ENCODE measurements at regions not wholly inside any gene's neighbourhood (a gene's known extent, or its start where the extent isn't known, plus 50 kb on each side); places are given as distances from the start of the nearest gene placed in this dataset.

GRCh38 chr1:56329970-56330369, 249.4 kb downstream of the PLPP3 start:
- POLR2A ChIA-PET = no interaction called here
- Mint-ChIP-seq H3K4me3 (no peak overlapping the region), H3K9me3 (no peaks in the 10 kb centered on the region), H3K4me1 (ENCODE audit: low read depth) (no peaks in the 10 kb centered on the region), H3K36me3 (no peaks in the 10 kb centered on the region), H3K27me3 (no peaks in the 10 kb centered on the region), H3K27ac (no peak overlapping the region)
- intact Hi-C loops (cut with micrococcal nuclease) = no loop called here
- no peak for DNase-seq
- CTCF ChIA-PET = no interaction called here

DNA sequence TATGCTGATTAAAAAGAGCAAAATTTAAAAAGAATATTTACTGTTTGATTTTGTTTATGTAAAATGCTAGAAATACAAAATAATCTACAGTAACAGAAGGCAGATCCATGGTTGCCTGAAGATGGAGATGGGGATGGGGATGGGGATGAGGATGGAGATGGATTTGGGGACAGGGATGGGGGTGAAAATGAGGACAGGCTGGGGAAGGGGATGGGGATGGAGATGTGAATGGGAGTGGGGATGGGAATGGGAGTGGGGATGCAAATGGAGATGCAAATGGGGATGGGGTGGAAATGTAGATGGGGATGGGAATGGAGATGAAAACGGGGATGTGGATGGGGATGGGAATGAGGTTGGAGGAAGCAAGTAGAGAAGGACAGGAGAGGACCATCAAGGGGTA, 252.2 kb downstream of the PLPP3 start:
- POLR2A ChIA-PET = no interaction called here
- H3K36me3 Mint-ChIP-seq = no peaks in the 10 kb centered on the region
- no peak overlapping the region for H3K4me3 Mint-ChIP-seq
- H3K9me3 Mint-ChIP-seq = no peaks in the 10 kb centered on the region
- no peaks in the 10 kb centered on the region for H3K4me1 Mint-ChIP-seq (ENCODE audit: low read depth)
- no peak for DNase-seq
- H3K27ac Mint-ChIP-seq = no peak overlapping the region
- CTCF ChIA-PET = no interaction called here
- no peaks in the 10 kb centered on the region for H3K27me3 Mint-ChIP-seq
- intact Hi-C loops (cut with micrococcal nuclease) = no loop called here

DNA sequence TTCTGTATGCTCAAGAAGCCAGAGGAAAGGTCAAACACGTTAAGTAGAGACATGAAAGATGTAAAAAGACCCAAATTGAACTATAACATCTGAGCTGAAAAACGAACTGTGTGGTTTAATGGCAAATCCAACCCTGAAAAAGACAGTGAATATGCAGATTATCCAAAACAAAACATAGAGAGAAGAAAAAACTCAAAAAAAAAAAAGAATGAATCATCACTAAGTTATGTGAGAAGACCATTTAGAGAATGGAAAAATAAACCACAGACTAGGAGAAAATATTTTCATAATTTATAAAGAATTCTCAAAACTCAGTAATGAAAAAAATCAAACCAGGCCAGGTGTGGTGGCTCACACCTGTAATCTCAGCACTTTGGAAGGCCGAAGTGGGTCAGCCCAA, 253.3 kb downstream of the PLPP3 start:
- intact Hi-C loops (cut with micrococcal nuclease) = no loop called here
- CTCF ChIA-PET = no interaction called here
- Mint-ChIP-seq H3K9me3 (no peaks in the 10 kb centered on the region), H3K4me3 (no peak overlapping the region), H3K4me1 (ENCODE audit: low read depth) (no peaks in the 10 kb centered on the region), H3K36me3 (no peaks in the 10 kb centered on the region), H3K27ac (no peak overlapping the region), H3K27me3 (no peaks in the 10 kb centered on the region)
- POLR2A ChIA-PET = no interaction called here
- DNase-seq = no peak

GRCh38 chr1:56324504-56324903, 254.9 kb downstream of the PLPP3 start:
- no peaks in the 10 kb centered on the region for H3K4me1 Mint-ChIP-seq (ENCODE audit: low read depth)
- H3K9me3 Mint-ChIP-seq = no peaks in the 10 kb centered on the region
- H3K27me3 Mint-ChIP-seq = no peaks in the 10 kb centered on the region
- CTCF ChIA-PET = no interaction called here
- H3K27ac Mint-ChIP-seq = no peak overlapping the region
- no peak overlapping the region for H3K4me3 Mint-ChIP-seq
- no peak for DNase-seq
- no peaks in the 10 kb centered on the region for H3K36me3 Mint-ChIP-seq
- POLR2A ChIA-PET = no interaction called here
- intact Hi-C loops (cut with micrococcal nuclease) = no loop called here

DNA sequence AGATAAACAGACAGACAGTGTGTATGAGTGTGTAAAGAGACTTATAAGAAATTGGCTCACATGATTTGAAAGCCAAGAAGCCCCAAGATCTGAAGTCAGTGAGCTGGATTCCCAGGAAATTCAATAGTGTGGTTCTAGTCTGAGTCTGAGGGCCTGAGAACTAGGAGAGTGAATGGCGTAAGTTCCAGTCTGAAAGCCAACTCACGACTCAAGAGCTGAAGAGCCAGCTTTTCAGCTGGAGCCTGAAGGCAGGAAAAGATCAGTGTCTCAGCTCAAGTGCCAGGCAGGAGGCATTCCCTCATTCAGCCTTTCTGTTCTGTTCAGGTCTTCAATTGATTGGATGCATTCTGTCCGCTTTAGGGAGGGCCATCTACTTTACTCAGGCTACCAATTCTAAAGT, 257.2 kb downstream of the PLPP3 start:
- Mint-ChIP-seq H3K4me1 (ENCODE audit: low read depth) (no peaks in the 10 kb centered on the region), H3K9me3 (no peaks in the 10 kb centered on the region), H3K4me3 (no peak overlapping the region), H3K27me3 (no peaks in the 10 kb centered on the region), H3K36me3 (no peaks in the 10 kb centered on the region), H3K27ac (no peak overlapping the region)
- intact Hi-C loops (cut with micrococcal nuclease) = no loop called here
- POLR2A ChIA-PET = no interaction called here
- CTCF ChIA-PET = no interaction called here
- DNase-seq = no peak

DNA sequence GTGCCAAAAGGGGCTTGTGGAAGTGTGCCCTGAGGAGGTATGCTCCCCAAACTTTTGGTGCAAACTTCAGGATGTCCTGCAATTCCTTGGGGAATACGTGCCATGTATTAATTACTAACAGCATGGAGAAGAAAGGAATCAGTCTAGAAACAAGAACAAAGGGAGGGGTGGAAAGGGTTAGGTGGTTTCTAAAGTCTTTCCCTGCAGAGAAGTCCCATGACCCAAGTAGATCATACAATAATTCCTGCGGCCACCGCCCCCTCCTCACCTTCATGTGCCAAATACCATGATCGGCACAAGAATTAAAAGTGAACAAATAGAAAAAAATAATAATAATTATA, 258.2 kb downstream of the PLPP3 start:
- no peak overlapping the region for H3K4me3 Mint-ChIP-seq
- no peaks in the 10 kb centered on the region for H3K27me3 Mint-ChIP-seq
- intact Hi-C loops (cut with micrococcal nuclease) = no loop called here
- H3K4me1 Mint-ChIP-seq (ENCODE audit: low read depth) = no peaks in the 10 kb centered on the region
- no peak for DNase-seq
- POLR2A ChIA-PET = no interaction called here
- no peaks in the 10 kb centered on the region for H3K36me3 Mint-ChIP-seq
- H3K9me3 Mint-ChIP-seq = no peaks in the 10 kb centered on the region
- CTCF ChIA-PET = no interaction called here
- H3K27ac Mint-ChIP-seq = no peak overlapping the region

DNA sequence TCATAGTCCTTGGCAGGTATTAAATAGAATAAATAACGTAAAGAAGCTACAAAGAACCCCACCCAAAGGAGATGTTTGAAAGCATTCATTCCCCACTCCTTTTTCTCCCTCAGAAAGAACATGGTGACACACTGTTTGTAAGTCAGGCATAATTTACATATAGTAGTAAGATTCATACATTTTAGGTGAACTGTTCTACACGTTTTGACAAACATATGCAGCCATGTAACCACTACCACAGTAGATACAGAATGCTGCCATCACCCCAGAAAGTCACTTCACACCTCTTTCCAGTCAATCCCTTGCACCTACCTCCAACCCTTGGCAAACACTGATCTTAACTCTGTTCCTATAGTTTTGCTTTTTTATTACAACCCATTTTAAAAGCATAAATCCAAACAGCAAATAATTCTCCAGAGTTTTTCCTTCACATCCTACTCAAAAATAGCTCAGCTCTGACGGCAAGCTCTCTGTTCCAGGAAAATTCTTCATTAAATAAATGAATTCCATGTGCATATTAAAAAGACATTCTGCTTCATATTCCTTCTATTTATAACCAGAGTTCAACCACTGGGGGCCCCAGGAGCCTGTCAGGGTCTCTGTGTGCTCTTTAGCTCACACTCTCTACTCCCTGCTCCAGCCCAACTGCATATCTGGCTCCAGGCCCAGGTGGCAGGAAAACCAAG, 258.8 kb downstream of the PLPP3 start:
- no peak overlapping the region for H3K4me3 Mint-ChIP-seq
- no peaks in the 10 kb centered on the region for H3K9me3 Mint-ChIP-seq
- H3K27ac Mint-ChIP-seq = no peak overlapping the region
- intact Hi-C loops (cut with micrococcal nuclease) = no loop called here
- no peaks in the 10 kb centered on the region for H3K27me3 Mint-ChIP-seq
- CTCF ChIA-PET = no interaction called here
- H3K36me3 Mint-ChIP-seq = no peaks in the 10 kb centered on the region
- POLR2A ChIA-PET = no interaction called here
- no peaks in the 10 kb centered on the region for H3K4me1 Mint-ChIP-seq (ENCODE audit: low read depth)
- no peak for DNase-seq

DNA sequence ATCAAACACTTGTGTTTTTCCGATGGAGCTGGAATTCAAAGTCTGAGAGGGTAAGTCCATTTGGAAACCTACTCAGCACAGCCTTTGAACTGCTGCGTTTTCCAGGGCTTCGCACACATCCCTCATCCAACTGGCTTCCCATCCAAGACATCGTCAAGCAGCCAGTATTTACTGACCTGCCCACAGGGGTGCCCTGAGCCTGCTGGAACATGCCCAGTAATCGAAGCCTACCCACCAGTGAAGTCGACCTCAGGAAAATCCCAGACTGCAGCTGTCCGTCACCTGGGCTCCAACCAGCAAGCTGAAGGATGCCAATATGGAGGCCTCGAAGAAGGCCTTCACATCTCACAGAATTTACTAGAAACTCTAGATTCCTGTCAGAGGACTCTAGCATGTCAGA, 261.6 kb downstream of the PLPP3 start:
- ChIA-PET POLR2A (no interaction called here), CTCF (no interaction called here)
- intact Hi-C loops (cut with micrococcal nuclease) = no loop called here
- H3K4me3 Mint-ChIP-seq = no peak overlapping the region
- DNase-seq = no peak
- H3K36me3 Mint-ChIP-seq = no peaks in the 10 kb centered on the region
- no peaks in the 10 kb centered on the region for H3K4me1 Mint-ChIP-seq (ENCODE audit: low read depth)
- H3K27ac Mint-ChIP-seq = no peak overlapping the region
- H3K9me3 Mint-ChIP-seq = no peaks in the 10 kb centered on the region
- H3K27me3 Mint-ChIP-seq = no peaks in the 10 kb centered on the region

DNA sequence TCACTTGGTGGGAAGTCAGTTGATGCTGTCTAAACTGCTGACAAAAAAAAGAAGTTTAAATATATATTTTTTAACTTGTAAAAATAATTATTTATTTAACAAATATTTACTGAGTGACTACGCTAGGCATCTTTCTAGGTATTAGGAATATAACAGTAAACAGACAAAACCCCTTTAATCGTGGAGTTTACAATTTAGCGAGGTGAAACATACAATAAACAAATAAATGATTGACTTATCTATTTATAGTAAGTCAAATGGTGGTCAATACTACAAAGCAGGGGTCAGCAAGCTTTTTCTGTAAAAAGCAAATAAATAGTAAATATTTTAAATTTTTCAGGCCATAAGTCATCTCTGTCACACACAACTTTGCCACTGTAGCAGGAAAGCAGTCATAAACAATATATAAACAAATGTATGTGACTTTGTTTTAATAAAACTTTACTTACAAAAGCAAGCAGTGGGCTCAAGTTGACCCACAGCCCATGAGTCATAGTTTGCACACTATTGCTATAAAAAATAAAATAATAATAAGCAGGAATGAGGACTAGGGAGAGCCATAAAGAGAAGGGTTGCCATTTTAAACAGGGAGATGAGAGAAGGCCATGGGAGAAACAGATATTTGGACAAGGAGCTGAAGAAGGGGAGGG, 263.9 kb downstream of the PLPP3 start:
- POLR2A ChIA-PET = no interaction called here
- intact Hi-C loops (cut with micrococcal nuclease) = no loop called here
- no peaks in the 10 kb centered on the region for H3K36me3 Mint-ChIP-seq
- H3K9me3 Mint-ChIP-seq = no peaks in the 10 kb centered on the region
- no peaks in the 10 kb centered on the region for H3K4me1 Mint-ChIP-seq (ENCODE audit: low read depth)
- no peak for DNase-seq
- H3K4me3 Mint-ChIP-seq = no peak overlapping the region
- CTCF ChIA-PET = no interaction called here
- H3K27me3 Mint-ChIP-seq = peaks cover 4% of the 10 kb centered on the region
- no peak overlapping the region for H3K27ac Mint-ChIP-seq

- ChIA-PET CTCF (no interaction called here), POLR2A (no interaction called here)
- H3K4me1 Mint-ChIP-seq (ENCODE audit: low read depth) = no peaks in the 10 kb centered on the region
- intact Hi-C loops (cut with micrococcal nuclease) = no loop called here
- H3K36me3 Mint-ChIP-seq = no peaks in the 10 kb centered on the region
- no peaks in the 10 kb centered on the region for H3K9me3 Mint-ChIP-seq
- no peak for DNase-seq
- peaks cover 6% of the 10 kb centered on the region for H3K27me3 Mint-ChIP-seq
- H3K4me3 Mint-ChIP-seq = no peak overlapping the region
- no peak overlapping the region for H3K27ac Mint-ChIP-seq
These were observed 265.8 kb downstream of the PLPP3 start for GRCh38 chr1:56313560-56313959.

DNA sequence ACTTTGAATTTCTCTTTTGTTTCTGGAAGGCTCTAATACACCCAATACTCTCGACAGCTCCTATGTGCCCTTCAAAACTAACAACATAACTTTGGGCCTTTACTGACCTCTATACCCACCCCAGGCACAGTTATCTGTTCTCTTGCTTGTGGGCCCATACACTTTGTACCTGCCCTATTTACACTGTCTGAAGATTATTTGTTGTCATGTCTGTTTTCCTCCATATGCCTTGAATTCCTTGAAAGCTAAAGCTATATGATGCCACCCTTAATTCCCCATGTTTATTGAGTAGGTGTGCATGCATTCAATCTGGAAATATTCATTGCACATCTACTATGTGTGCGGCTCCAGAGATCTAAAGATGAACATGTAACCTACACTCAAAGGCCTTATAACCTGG, 267.6 kb downstream of the PLPP3 start:
- H3K27ac Mint-ChIP-seq = no peak overlapping the region
- H3K4me3 Mint-ChIP-seq = no peak overlapping the region
- no peaks in the 10 kb centered on the region for H3K4me1 Mint-ChIP-seq (ENCODE audit: low read depth)
- H3K27me3 Mint-ChIP-seq = peaks cover 6% of the 10 kb centered on the region
- no peak for DNase-seq
- no peaks in the 10 kb centered on the region for H3K9me3 Mint-ChIP-seq
- intact Hi-C loops (cut with micrococcal nuclease) = no loop called here
- POLR2A ChIA-PET = no interaction called here
- CTCF ChIA-PET = no interaction called here
- no peaks in the 10 kb centered on the region for H3K36me3 Mint-ChIP-seq

DNA sequence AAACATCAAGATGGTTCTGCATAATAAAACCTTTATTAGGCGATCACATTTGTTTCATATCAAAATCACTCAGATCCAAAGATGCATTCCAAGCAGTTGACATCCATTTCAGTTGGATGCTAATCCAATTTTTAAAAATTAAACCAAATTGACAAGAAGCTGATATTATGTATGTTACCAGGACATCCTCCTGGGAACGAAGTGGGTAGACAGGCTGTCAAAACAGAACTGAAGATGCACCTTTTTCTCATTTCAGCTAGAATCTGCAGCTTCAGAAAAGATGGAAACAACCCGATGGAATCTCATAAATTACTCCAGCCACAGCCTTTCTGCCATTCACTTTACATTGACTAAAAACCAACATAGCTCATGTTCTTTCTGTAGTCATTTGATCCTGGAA, 268.4 kb downstream of the PLPP3 start:
- no peaks in the 10 kb centered on the region for H3K4me1 Mint-ChIP-seq (ENCODE audit: low read depth)
- H3K27me3 Mint-ChIP-seq = peaks cover 6% of the 10 kb centered on the region
- H3K4me3 Mint-ChIP-seq = no peak overlapping the region
- no peaks in the 10 kb centered on the region for H3K36me3 Mint-ChIP-seq
- ChIA-PET CTCF (no interaction called here), POLR2A (no interaction called here)
- DNase-seq = no peak
- H3K9me3 Mint-ChIP-seq = no peaks in the 10 kb centered on the region
- H3K27ac Mint-ChIP-seq = no peak overlapping the region
- intact Hi-C loops (cut with micrococcal nuclease) = no loop called here

GRCh38 chr1:56309065-56309464, 270.3 kb downstream of the PLPP3 start:
- no peak overlapping the region for H3K4me3 Mint-ChIP-seq
- ChIA-PET CTCF (no interaction called here), POLR2A (no interaction called here)
- no peak for DNase-seq
- H3K36me3 Mint-ChIP-seq = no peaks in the 10 kb centered on the region
- no peaks in the 10 kb centered on the region for H3K9me3 Mint-ChIP-seq
- intact Hi-C loops (cut with micrococcal nuclease) = no loop called here
- peaks cover 6% of the 10 kb centered on the region for H3K27me3 Mint-ChIP-seq
- H3K4me1 Mint-ChIP-seq (ENCODE audit: low read depth) = no peaks in the 10 kb centered on the region
- H3K27ac Mint-ChIP-seq = no peak overlapping the region

Measured in activated CD4-positive, alpha-beta memory T cell treated with anti-CD3 and anti-CD28 coated beads for 36 hours (primary cell).